ENCODE measurements at regions not wholly inside any gene's neighbourhood (a gene's known extent, or its start where the extent isn't known, plus 50 kb on each side); places are given as distances from the start of the nearest gene placed in this dataset.

DNA sequence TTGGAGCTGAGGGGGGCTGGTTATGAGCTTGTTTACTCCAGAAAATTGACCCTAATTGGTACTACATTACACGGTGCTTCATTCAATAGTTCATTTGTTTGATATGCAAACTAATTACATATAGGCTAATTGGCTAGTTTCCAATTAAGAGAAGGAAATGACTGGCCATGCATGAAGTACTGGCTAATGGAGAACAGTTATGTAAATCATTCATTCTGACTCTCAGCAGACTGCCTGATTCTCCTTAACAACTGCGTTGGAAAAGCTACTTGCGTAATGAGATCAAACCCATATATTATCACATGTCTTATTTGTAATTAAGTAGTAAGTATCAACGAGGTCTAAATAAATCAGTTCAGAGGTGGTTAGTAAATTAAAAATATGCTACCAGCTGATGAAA lies 81.8 kb upstream of the CTTNBP2 start:
- Histone ChIP-seq H3K36me3 (replicated peaks; ENCODE audit: low read depth, low read length) (no peaks in the 10 kb centered on the region), H3K4me1 (ENCODE audit: low read length) (peaks cover 16% of the 10 kb centered on the region), H3K9me3 (ENCODE audit: insufficient read depth, low read length) (no peaks in the 10 kb centered on the region), H3K27me3 (ENCODE audit: low read depth, low read length) (no peaks in the 10 kb centered on the region), H3K79me2 (ENCODE audit: low read length) (no peaks in the 10 kb centered on the region), H3K27ac (ENCODE audit: low read length) (no peak overlapping the region), H3K4me3 (ENCODE audit: low read length) (no peak overlapping the region), H3K9ac (ENCODE audit: low read length) (no peak overlapping the region), H3K4me2 (ENCODE audit: low read length) (no peak overlapping the region), H2AFZ (ENCODE audit: low read depth, low read length) (no peak overlapping the region), H4K20me1 (ENCODE audit: insufficient read depth, low read length) (no peaks in the 10 kb centered on the region)
- TF ChIP-seq EZH2phosphoT487 (IDR thresholded peaks at IDR 0.05; ENCODE audit: low read depth), result no peak

DNA sequence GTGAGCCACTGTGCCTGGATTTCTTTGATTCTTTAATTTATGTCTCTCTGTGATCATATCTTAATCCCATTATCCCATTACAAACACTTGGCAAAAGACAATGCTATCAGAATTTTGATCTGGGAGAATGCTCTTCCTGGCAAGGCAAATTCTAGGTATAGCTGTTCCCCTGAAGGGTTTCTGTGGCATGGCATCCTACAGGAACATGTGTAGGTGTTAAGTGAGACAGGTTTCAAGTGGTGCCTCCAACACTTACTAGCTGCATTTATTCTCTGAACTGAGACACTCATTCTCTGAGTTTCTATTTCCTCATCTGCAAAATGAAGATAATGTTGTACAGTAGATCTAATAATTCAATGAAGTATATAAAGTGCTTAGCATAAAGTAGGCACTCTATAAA lies 87.1 kb upstream of the CTTNBP2 start:
- no peak overlapping the region for H3K4me3 ChIP-seq (ENCODE audit: low read length)
- H3K27ac ChIP-seq (ENCODE audit: low read length), result no peak overlapping the region

DNA sequence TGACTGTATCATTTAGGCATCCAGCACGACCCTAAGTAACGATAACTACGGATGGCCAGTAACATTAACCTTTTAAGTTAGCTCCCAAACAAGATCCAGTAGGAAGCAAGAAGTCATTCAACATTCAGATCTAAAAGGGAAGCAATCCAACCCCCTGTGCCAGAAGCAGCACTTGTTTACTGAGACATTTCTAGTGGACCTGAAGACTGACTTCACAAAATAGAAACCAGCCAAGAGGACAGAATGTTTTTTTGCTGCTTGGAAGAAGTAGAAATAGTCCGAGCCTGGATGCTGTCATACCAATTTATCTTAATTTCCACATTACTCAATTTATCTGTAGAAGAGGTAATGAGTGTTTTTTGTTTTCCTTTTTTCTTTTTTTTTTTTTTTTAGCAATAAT lies 88.0 kb upstream of the CTTNBP2 start:
- Histone ChIP-seq H2AFZ (ENCODE audit: low read depth, low read length) (no peak overlapping the region), H3K27ac (ENCODE audit: low read length) (no peak overlapping the region), H3K36me3 (replicated peaks; ENCODE audit: low read depth, low read length) (no peaks in the 10 kb centered on the region), H4K20me1 (ENCODE audit: insufficient read depth, low read length) (no peaks in the 10 kb centered on the region), H3K9me3 (ENCODE audit: insufficient read depth, low read length) (no peaks in the 10 kb centered on the region), H3K4me1 (ENCODE audit: low read length) (peaks cover 35% of the 10 kb centered on the region), H3K79me2 (ENCODE audit: low read length) (no peaks in the 10 kb centered on the region), H3K27me3 (ENCODE audit: low read depth, low read length) (no peaks in the 10 kb centered on the region), H3K4me2 (ENCODE audit: low read length) (no peak overlapping the region), H3K4me3 (ENCODE audit: low read length) (no peak overlapping the region), H3K9ac (ENCODE audit: low read length) (no peak overlapping the region)
- TF ChIP-seq EZH2phosphoT487 (IDR thresholded peaks at IDR 0.05; ENCODE audit: low read depth), result no peak

More for the DNA sequence above, 87.1 kb upstream of the CTTNBP2 start:
- Histone ChIP-seq H3K36me3 (replicated peaks; ENCODE audit: low read depth, low read length) (no peaks in the 10 kb centered on the region), H3K9ac (ENCODE audit: low read length) (no peak overlapping the region), H4K20me1 (ENCODE audit: insufficient read depth, low read length) (no peaks in the 10 kb centered on the region), H3K4me2 (ENCODE audit: low read length) (no peak overlapping the region), H3K4me1 (ENCODE audit: low read length) (peaks cover 35% of the 10 kb centered on the region), H3K9me3 (ENCODE audit: insufficient read depth, low read length) (no peaks in the 10 kb centered on the region), H2AFZ (ENCODE audit: low read depth, low read length) (no peak overlapping the region), H3K27me3 (ENCODE audit: low read depth, low read length) (no peaks in the 10 kb centered on the region), H3K79me2 (ENCODE audit: low read length) (no peaks in the 10 kb centered on the region)
- no peak for TF ChIP-seq EZH2phosphoT487 (IDR thresholded peaks at IDR 0.05; ENCODE audit: low read depth)
- TF ChIP-seq, protein P1, sequence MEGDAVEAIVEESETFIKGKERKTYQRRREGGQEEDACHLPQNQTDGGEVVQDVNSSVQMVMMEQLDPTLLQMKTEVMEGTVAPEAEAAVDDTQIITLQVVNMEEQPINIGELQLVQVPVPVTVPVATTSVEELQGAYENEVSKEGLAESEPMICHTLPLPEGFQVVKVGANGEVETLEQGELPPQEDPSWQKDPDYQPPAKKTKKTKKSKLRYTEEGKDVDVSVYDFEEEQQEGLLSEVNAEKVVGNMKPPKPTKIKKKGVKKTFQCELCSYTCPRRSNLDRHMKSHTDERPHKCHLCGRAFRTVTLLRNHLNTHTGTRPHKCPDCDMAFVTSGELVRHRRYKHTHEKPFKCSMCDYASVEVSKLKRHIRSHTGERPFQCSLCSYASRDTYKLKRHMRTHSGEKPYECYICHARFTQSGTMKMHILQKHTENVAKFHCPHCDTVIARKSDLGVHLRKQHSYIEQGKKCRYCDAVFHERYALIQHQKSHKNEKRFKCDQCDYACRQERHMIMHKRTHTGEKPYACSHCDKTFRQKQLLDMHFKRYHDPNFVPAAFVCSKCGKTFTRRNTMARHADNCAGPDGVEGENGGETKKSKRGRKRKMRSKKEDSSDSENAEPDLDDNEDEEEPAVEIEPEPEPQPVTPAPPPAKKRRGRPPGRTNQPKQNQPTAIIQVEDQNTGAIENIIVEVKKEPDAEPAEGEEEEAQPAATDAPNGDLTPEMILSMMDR (IDR thresholded peaks at IDR 0.05; ENCODE audit: low read depth, low read length), result no peak

DNA sequence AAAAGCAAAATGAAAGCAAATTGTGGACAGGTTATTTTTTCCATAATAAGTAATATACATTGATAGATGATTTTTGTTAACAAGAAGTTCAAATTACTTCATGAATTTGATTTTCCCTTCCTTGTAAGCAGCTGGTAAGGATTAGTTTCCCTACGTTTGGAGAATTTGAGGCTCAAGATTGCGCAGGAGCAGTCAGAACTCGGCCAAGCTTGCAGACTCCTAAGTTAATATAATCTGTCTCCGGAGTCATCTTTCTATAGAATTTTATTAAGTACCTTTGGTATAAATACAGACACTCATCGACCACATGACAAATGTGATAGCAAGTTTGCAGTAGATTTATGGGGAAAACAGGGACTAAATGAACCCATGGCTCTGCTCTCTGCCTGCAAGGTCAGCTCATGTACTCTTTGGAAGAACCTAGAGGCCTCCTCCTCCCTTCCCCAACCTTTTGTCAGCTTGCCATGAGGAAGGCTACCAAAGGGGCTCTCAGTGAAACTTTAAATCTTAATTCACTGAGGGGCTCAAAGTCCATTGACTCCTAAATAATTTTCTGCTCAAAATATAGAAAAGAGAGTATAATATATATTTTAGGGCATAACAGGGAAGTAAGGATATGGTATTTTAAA lies 89.2 kb upstream of the CTTNBP2 start:
- no peak overlapping the region for H3K9ac ChIP-seq (ENCODE audit: low read length)
- no peak overlapping the region for H3K4me3 ChIP-seq (ENCODE audit: low read length)
- H3K4me2 ChIP-seq (ENCODE audit: low read length), result no peak overlapping the region
- no peaks in the 10 kb centered on the region for H3K9me3 ChIP-seq (ENCODE audit: insufficient read depth, low read length)
- no peak overlapping the region for H3K27ac ChIP-seq (ENCODE audit: low read length)
- no peaks in the 10 kb centered on the region for H3K79me2 ChIP-seq (ENCODE audit: low read length)
- H4K20me1 ChIP-seq (ENCODE audit: insufficient read depth, low read length), result no peaks in the 10 kb centered on the region
- H3K4me1 ChIP-seq (ENCODE audit: low read length), result peaks cover 35% of the 10 kb centered on the region
- TF ChIP-seq, protein P1 (IDR thresholded peaks at IDR 0.05; ENCODE audit: low read depth, low read length), result no peak
- TF ChIP-seq EZH2phosphoT487 (IDR thresholded peaks at IDR 0.05; ENCODE audit: low read depth), result no peak
- no peak overlapping the region for H2AFZ ChIP-seq (ENCODE audit: low read depth, low read length)
- H3K27me3 ChIP-seq (ENCODE audit: low read depth, low read length), result no peaks in the 10 kb centered on the region
- no peaks in the 10 kb centered on the region for H3K36me3 ChIP-seq (replicated peaks; ENCODE audit: low read depth, low read length)

DNA sequence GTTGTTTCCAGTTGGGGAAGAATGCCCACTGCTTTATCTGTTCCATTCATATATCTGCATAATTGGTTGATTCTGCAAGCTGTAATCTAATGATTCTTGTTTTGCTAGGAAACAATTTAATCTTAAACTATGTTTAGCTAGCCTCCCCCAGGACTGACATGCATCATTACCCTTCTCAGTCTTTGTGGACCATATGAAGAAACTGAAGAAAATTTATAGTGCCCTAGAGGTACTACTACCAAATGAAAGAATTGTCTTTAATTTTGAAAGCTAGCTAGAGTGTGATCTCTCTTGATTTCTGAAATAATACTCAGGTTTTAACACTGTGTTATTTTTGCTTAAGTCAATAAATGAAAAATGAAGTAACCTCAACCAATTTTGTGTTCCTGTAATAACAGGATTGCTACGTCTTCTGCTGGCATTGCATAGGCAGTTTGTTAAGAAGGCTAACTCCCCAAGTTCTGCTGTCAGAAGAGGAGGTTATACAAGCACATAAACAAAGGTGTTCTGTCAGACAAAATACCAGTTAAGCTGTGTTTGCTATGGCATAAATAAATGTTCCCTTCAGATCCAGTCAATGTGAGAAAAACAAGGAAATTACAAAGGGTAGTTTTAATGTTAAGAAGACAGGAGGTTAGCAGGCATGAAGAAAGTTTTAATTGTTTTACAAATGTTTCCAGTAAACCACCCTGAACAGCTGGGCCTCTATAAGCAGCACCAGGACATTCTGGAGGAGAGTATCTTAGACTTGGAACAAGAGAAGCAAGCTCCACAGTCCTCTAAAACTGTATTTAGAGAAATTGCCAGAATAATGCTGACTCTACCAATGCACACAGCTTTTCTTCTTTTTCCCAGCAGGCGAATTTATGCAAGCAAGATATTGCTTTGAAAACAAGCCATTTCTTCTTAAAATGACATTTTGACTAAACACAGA lies 90.3 kb upstream of the CTTNBP2 start:
- Histone ChIP-seq H2AFZ (ENCODE audit: low read depth, low read length) (no peak overlapping the region), H4K20me1 (ENCODE audit: insufficient read depth, low read length) (no peaks in the 10 kb centered on the region), H3K4me2 (ENCODE audit: low read length) (no peak overlapping the region), H3K27ac (ENCODE audit: low read length) (no peak overlapping the region), H3K9ac (ENCODE audit: low read length) (no peak overlapping the region), H3K36me3 (replicated peaks; ENCODE audit: low read depth, low read length) (no peaks in the 10 kb centered on the region), H3K4me1 (ENCODE audit: low read length) (peaks cover 32% of the 10 kb centered on the region), H3K79me2 (ENCODE audit: low read length) (no peaks in the 10 kb centered on the region), H3K27me3 (ENCODE audit: low read depth, low read length) (no peaks in the 10 kb centered on the region), H3K9me3 (ENCODE audit: insufficient read depth, low read length) (no peaks in the 10 kb centered on the region), H3K4me3 (ENCODE audit: low read length) (no peak overlapping the region)
- TF ChIP-seq, protein P1 (IDR thresholded peaks at IDR 0.05; ENCODE audit: low read depth, low read length), result no peak
- no peak for TF ChIP-seq EZH2phosphoT487 (IDR thresholded peaks at IDR 0.05; ENCODE audit: low read depth)

Measured in OCI-LY3 (cell line).